ENCODE measurements at regions not wholly inside any gene's neighbourhood (a gene's known extent, or its start where the extent isn't known, plus 50 kb on each side); places are given as distances from the start of the nearest gene placed in this dataset.

DNA sequence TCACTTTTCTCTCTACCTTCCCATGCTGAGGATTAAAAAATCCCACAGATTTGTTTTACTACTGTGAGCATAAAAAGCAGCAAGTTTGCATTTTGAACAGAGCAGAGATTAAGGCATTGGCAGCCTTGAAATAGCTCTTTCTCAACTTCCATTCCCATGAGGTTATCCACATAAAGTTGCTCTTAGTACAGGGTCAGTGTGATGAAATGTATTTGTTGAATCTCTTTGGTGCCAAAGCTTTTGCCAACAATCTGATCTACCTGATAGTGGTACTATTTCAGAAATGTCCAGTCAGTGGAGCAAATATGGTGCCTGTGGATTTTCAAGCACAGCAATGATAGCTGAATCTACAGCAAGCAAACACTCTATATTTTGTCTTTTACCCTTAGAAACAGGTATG lies 254.8 kb downstream of the INHBA start:
- TF ChIP-seq, protein P1, sequence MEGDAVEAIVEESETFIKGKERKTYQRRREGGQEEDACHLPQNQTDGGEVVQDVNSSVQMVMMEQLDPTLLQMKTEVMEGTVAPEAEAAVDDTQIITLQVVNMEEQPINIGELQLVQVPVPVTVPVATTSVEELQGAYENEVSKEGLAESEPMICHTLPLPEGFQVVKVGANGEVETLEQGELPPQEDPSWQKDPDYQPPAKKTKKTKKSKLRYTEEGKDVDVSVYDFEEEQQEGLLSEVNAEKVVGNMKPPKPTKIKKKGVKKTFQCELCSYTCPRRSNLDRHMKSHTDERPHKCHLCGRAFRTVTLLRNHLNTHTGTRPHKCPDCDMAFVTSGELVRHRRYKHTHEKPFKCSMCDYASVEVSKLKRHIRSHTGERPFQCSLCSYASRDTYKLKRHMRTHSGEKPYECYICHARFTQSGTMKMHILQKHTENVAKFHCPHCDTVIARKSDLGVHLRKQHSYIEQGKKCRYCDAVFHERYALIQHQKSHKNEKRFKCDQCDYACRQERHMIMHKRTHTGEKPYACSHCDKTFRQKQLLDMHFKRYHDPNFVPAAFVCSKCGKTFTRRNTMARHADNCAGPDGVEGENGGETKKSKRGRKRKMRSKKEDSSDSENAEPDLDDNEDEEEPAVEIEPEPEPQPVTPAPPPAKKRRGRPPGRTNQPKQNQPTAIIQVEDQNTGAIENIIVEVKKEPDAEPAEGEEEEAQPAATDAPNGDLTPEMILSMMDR (IDR thresholded peaks at IDR 0.05; ENCODE audit: low read depth, low read length): no peak
- no peak for TF ChIP-seq EZH2phosphoT487 (IDR thresholded peaks at IDR 0.05; ENCODE audit: low read depth)

Measured in OCI-LY3 (cell line).